H54 (cell line): ENCODE measurements at regions not wholly inside any gene's neighbourhood (a gene's known extent, or its start where the extent isn't known, plus 50 kb on each side); places are given as distances from the start of the nearest gene placed in this dataset.
"Not testable (repeated sequence)": the region's sequence is repeated elsewhere in the genome, so short reads cannot be mapped to it uniquely, and the experiment has no call there.

Source experiments
- DNase-seq: peaks from one replicate; pipeline ENCODE4 v3.0.0; 2011; ENCODE audit warnings: low spot score, mixed read lengths; ENCODE audit not compliant: insufficient read length
- FAIRE-seq: peaks from 3 replicates; lab custom pipeline; 2011; peaks lifted over from hg19 to GRCh38; lab: Jason Lieb, UNC
- POLR2A ChIP-seq: IDR thresholded peaks from 2 replicates; pipeline ENCODE4 v1.6.1; 2011; ENCODE audit warnings: low read depth, mild to moderate bottlenecking, low read length

- no peak for DNase-seq
- TF ChIP-seq POLR2A = no peak
- FAIRE-seq = no peak
Observed at GRCh38 chr4:66842724-66843088, 702.6 kb downstream of the CENPC start.

DNA sequence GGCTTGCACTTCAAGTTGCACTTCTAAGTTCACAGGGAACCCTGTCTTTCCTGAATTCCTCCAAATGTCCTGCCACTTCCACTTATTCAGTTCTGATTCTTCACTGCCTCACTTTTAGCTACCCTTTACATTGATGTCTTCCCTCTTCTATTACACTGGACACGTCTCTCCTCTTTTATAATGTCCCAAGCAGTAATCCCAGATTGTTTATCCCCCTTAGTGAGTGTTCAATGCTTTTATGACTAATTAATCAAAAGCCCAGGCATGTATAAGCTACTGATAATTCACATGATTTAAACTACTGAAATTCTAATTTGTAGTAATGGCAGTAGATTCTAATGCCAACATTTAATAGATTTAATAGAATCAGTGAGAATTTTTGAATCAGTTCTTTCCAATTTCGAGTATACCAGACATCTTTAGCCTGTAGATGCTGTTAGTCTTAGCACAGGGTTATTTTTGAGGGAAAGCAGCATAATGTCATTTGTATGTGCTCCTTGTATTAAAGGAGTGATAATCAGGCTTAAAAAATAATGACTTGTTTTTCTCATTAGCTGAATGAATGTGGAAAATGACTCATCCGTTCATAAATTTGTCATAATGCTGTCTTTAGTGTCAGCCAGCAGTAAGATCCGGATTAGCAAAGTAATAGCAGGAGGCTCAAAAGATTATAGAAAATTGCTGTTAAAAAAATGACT lies 703.1 kb downstream of the CENPC start:
- DNase-seq = no peak
- TF ChIP-seq POLR2A = no peak
- FAIRE-seq = no peak

DNA sequence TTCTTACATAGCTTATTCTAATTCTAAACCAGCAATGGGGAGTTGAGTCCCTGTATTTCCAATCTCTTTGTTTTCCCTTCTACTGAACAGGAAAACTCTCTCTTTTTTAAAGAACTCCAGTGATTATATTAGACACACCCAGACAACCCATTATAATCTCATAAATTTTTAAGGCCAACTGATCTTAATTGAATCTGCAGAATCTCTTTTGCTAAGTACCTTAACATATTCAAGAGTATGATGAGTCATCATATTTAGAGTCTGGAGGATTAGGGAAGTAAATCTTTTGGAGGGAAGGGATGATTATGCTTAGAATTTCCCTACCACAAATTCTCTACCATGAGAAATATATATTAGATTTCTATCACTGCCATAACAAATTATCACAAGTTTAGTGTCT lies 705.1 kb downstream of the CENPC start:
- DNase-seq (no peak), FAIRE-seq (no peak)
- TF ChIP-seq POLR2A = no peak

- FAIRE-seq = no peak
- DNase-seq = no peak
- TF ChIP-seq POLR2A = no peak
Observed at GRCh38 chr4:66837279-66837922, 707.9 kb downstream of the CENPC start.

GRCh38 chr4:66829310-66829709 lies 716.0 kb downstream of the CENPC start:
- FAIRE-seq = no peak
- no peak for TF ChIP-seq POLR2A

GRCh38 chr4:66820681-66821080 lies 724.6 kb downstream of the CENPC start:
- no peak for FAIRE-seq
- no peak for DNase-seq
- no peak for TF ChIP-seq POLR2A

More at GRCh38 chr4:66829310-66829709, 716.0 kb downstream of the CENPC start:
- DNase-seq = no peak

DNA sequence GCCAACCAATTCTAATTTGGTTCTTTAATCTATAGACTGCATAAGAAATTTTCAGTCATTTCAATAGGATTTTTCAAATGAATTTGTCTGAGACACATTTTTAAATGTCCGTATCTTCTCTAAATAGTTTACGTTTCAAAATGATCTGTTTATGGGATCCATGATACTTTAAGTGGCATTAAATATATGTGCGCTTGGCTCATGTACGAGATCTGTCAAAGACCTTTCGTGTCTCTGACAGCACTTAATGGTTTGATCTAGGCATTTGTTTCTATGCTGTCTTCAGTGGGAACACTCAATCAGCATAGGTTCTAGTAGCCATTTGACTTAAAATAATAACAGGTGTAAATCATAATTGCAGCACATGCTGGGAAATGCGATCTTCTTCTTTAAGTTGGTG lies 731.0 kb downstream of the CENPC start:
- no peak for TF ChIP-seq POLR2A
- DNase-seq = no peak
- no peak for FAIRE-seq

GRCh38 chr4:66805582-66805981 lies 739.7 kb downstream of the CENPC start:
- no peak for TF ChIP-seq POLR2A
- DNase-seq = no peak
- FAIRE-seq = no peak

GRCh38 chr4:66804979-66805378 lies 740.3 kb downstream of the CENPC start:
- no peak for DNase-seq
- FAIRE-seq = no peak
- no peak for TF ChIP-seq POLR2A

DNA sequence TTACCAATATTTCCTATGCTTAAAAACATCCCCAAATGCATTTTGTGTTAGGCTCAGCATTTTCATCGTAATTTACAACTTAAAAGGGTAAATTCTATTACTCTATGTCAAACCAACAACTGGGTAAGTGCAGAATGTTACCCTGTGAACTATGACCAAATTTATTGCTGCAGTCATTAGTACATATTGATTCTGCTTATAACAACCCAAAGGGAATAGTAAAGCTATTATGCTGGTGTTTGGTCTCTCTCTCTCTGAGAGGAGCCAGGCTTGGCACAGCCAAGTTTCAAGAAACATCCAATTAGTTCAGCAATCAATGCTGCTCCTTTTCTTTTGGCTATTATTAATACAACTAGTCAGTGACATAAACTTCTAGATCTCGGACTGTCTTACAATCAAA lies 747.7 kb downstream of the CENPC start:
- DNase-seq = no peak
- FAIRE-seq = no peak
- no peak for TF ChIP-seq POLR2A

GRCh38 chr4:66795724-66796123 lies 749.6 kb downstream of the CENPC start:
- FAIRE-seq (no peak), DNase-seq (no peak)
- TF ChIP-seq POLR2A = no peak

DNA sequence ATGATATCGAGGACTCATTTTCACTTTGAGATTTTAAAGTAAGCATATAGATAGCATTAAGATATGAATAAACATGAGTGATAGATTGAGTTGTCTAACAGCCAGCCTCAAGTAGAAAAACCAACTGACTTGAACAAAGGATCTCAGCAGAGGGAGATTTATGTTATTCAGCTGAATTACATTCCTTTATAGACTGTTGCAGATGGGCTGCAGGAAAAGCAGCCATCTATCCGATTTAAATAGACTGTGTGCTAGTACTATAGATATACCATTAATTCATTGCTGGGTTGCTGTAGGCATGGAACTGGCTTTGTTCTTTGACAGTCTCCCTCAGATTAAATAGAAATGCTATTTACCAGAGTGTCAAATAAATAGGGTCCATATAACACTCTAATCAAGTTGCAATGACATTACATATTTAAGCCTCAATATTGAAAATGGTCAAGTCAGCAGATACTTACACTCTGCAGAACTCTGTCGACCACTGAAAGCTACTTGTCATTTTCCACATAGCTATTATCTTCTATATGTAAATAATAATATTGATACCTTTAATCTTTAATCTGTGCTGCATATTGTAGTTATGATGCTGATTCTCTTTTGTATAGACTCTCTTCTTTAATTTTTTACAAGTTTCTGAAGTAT lies 750.8 kb downstream of the CENPC start:
- TF ChIP-seq POLR2A = no peak
- DNase-seq (no peak), FAIRE-seq (no peak)

DNA sequence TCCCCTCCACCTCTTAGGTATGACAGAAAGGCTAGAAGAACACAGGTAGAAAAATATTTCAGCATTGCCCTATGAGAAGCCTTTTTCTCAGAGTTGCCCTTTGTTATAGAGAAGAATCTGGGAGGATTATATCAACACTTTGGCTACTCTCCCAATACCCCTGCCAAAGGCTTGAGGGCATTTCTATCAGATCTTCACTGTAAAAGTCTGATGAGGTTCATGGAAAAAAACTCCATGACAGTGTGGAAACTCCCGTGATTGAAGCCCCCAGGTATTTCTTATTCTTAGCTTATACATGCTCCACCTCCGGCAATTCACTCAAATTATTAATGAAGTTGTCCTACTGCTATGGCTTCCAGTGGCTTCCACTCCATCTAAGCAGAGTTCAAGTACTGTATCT lies 753.6 kb downstream of the CENPC start:
- FAIRE-seq (no peak), DNase-seq (no peak)
- no peak for TF ChIP-seq POLR2A

GRCh38 chr4:66785479-66785878 lies 759.8 kb downstream of the CENPC start:
- TF ChIP-seq POLR2A = no peak
- FAIRE-seq (no peak), DNase-seq (no peak)

GRCh38 chr4:66782751-66783150 lies 762.6 kb downstream of the CENPC start:
- DNase-seq, FAIRE-seq: not testable (repeated sequence)
